GM12878 (cell line): ENCODE measurements at regions not wholly inside any gene's neighbourhood (a gene's known extent, or its start where the extent isn't known, plus 50 kb on each side); places are given as distances from the start of the nearest gene placed in this dataset.

Source experiments
- ATAC-seq: fragments of 200-7000 bp; cut with Tn5 transposase; 3 replicates; pipeline ENCODE4 v1.9.1; 2020; ENCODE audit warnings: mild to moderate bottlenecking, moderate library complexity
- BruUV-seq: library from RNA; stranded (reverse); fragments of 400-500 nt; replicated peaks from 2 replicates; lab custom pipeline; 2021; lab: Mats Ljungman, UMichigan
- CTCF ChIA-PET: fragments of 300-600 bp; sonication (Branson Sonifier 250); formaldehyde crosslinking; extraction: SDS; loops from one replicate; lab custom pipeline; 2021; ENCODE audit warnings: inconsistent platforms; lab: Yijun Ruan, JAX
- POLR2A ChIA-PET: fragments of 350-600 bp; formaldehyde crosslinking; extraction: SDS; loops from one replicate; lab custom pipeline; 2021; ENCODE audit warnings: inconsistent platforms; lab: Charles Lee
- RAD21 ChIA-PET: fragments of 300-600 bp; sonication (Branson Sonifier 250); formaldehyde crosslinking; loops from one replicate; lab custom pipeline; 2023; ENCODE audit warnings: antibody characterized with exemption; ENCODE audit not compliant: unreplicated experiment; lab: Charles Lee
- SMC1A ChIA-PET: fragments of 300-600 bp; sonication (Branson Sonifier 250); formaldehyde crosslinking; loops from one replicate; lab custom pipeline; 2023; ENCODE audit not compliant: unreplicated experiment, uncharacterized antibody; lab: Charles Lee
- DNase-seq: peaks from one replicate; pipeline ENCODE4 v3.0.0-alpha.2; 2011; ENCODE audit warnings: low read depth, low spot score
- FAIRE-seq: peaks from 3 replicates; lab custom pipeline; 2011; peaks lifted over from hg19 to GRCh38; lab: Jason Lieb, UNC
- H2AFZ ChIP-seq: 2 replicates; pipeline ENCODE4 v1.6.0; 2011; ENCODE audit warnings: low read depth, low read length, control low read depth; ENCODE audit not compliant: control insufficient read depth
- H3K27ac ChIP-seq: 2 replicates; pipeline ENCODE4 v1.5.1; 2011; ENCODE audit warnings: control low read depth; ENCODE audit not compliant: control insufficient read depth, insufficient read depth
- H3K27me3 ChIP-seq, 2 experiments: replicated peaks in 1 of 2; 2 replicates each; pipeline versions ENCODE4 v1.6.0 to v1.6.1; 2011; ENCODE audit warnings: low read length in 1 of 2; ENCODE audit not compliant: control insufficient read depth in 2 of 2, insufficient read depth in 2 of 2
- H3K36me3 ChIP-seq, 2 experiments: 2 replicates each; pipeline ENCODE4 v1.5.1; 2011; ENCODE audit warnings: low read length in 1 of 2; ENCODE audit not compliant: control insufficient read depth in 2 of 2, insufficient read depth in 2 of 2
- H3K4me1 ChIP-seq: 2 replicates; pipeline ENCODE4 v1.6.1; 2011; ENCODE audit warnings: mild to moderate bottlenecking, low read length, moderate library complexity, mixed read lengths; ENCODE audit not compliant: control insufficient read depth, insufficient read depth
- H3K4me2 ChIP-seq: 2 replicates; pipeline ENCODE4 v1.6.0; 2011; ENCODE audit warnings: control low read depth; ENCODE audit not compliant: control insufficient read depth, insufficient read depth
- H3K4me3 ChIP-seq: fragments of 200-600 bp; sonication (generic); 2 replicates; pipeline ENCODE4 v1.5.1; 2016
- H3K79me2 ChIP-seq: 2 replicates; pipeline ENCODE4 v1.6.0; 2011; ENCODE audit warnings: low read length; ENCODE audit not compliant: control insufficient read depth, insufficient read depth
- H3K9ac ChIP-seq: 2 replicates; pipeline ENCODE4 v1.8.0; 2011; ENCODE audit warnings: low read length, control low read depth, mixed read lengths; ENCODE audit not compliant: control insufficient read depth, insufficient read depth
- H3K9me3 ChIP-seq: replicated peaks from 3 replicates; pipeline ENCODE4 v1.5.1; 2011; ENCODE audit warnings: mild to moderate bottlenecking, low read length; ENCODE audit not compliant: control insufficient read depth, insufficient read depth
- H4K20me1 ChIP-seq: 2 replicates; pipeline ENCODE4 v1.6.0; 2011; ENCODE audit not compliant: control insufficient read depth, insufficient read depth
- BCLAF1 ChIP-seq: fragments of 450-650 bp; IDR thresholded peaks from 2 replicates; pipeline ENCODE4 v1.6.1; 2017; ENCODE audit warnings: antibody characterized with exemption, mild to moderate bottlenecking, moderate library complexity
- CHD1 ChIP-seq: IDR thresholded peaks from 2 replicates; pipeline ENCODE4 v1.6.1; 2012; ENCODE audit warnings: low read depth, low read length, improper control_type of control experiment
- CREB1 ChIP-seq: IDR thresholded peaks from 2 replicates; pipeline ENCODE4 v1.6.1; 2012; ENCODE audit warnings: low read depth, mild to moderate bottlenecking, inconsistent platforms
- E2F8 ChIP-seq: fragments of 450-650 bp; IDR thresholded peaks from 2 replicates; pipeline ENCODE4 v1.6.1; 2018; ENCODE audit warnings: mild to moderate bottlenecking, low read depth, moderate library complexity; ENCODE audit not compliant: partially characterized antibody
- IKZF2 ChIP-seq, 2 experiments: fragments of 450-650 bp; IDR thresholded peaks; 2 replicates each; pipeline ENCODE4 v1.6.1; 2017; ENCODE audit warnings: mild to moderate bottlenecking in 2 of 2, moderate library complexity in 2 of 2
- KAT2A ChIP-seq: conservative IDR thresholded peaks from 2 replicates; pipeline ENCODE4 v1.6.1; 2011; ENCODE audit warnings: low read depth, low read length; ENCODE audit not compliant: control insufficient read depth
- MEF2B ChIP-seq: fragments of 450-650 bp; IDR thresholded peaks from 2 replicates; pipeline ENCODE4 v1.6.1; 2018; ENCODE audit warnings: mild to moderate bottlenecking, moderate library complexity; ENCODE audit not compliant: partially characterized antibody, poor library complexity, severe bottlenecking
- PML ChIP-seq: IDR thresholded peaks from 2 replicates; pipeline ENCODE4 v1.6.1; 2012; ENCODE audit warnings: low read length, inconsistent platforms
- POLR2A ChIP-seq: IDR thresholded peaks from 2 replicates; pipeline ENCODE4 v1.6.1; 2011; ENCODE audit warnings: low read depth, mild to moderate bottlenecking, low read length
- RFX5 ChIP-seq: IDR thresholded peaks from 2 replicates; pipeline ENCODE4 v1.6.1; 2011; ENCODE audit warnings: low read depth, low read length, improper control_type of control experiment
- SIX5 ChIP-seq: IDR thresholded peaks from 2 replicates; pipeline ENCODE4 v1.6.1; 2011; ENCODE audit warnings: mild to moderate bottlenecking, low read depth, low read length, moderate library complexity; ENCODE audit not compliant: severe bottlenecking
- SRF ChIP-seq, 2 experiments: IDR thresholded peaks; 2 replicates each; pipeline ENCODE4 v1.6.1; 2011; ENCODE audit warnings: low read depth in 2 of 2, low read length in 2 of 2, mild to moderate bottlenecking in 1 of 2, moderate library complexity in 1 of 2
- SUPT20H ChIP-seq: IDR thresholded peaks from 2 replicates; pipeline ENCODE4 v1.6.1; 2011; ENCODE audit warnings: low read depth, mild to moderate bottlenecking, low read length, moderate library complexity, borderline replicate concordance; ENCODE audit not compliant: control insufficient read depth
- ZNF592 ChIP-seq: fragments of 450-650 bp; IDR thresholded peaks from 2 replicates; pipeline ENCODE4 v1.6.1; 2017; ENCODE audit warnings: mild to moderate bottlenecking, moderate library complexity
- WGBS: methylation state at CpG from one replicate; pipeline ENCODE4 v1.1.6; 2016; ENCODE audit warnings: low lambda C conversion rate; ENCODE audit not compliant: insufficient replicate concordance, insufficient coverage; ENCODE audit errors: missing lambda C conversion rate; 5-methylcytosine and 5-hydroxymethylcytosine counted together
- in situ Hi-C: fragments of 300-500 bp; cut with MboI; formaldehyde crosslinking; loops from 9 replicates; pipeline ENCODE4 v1.14.3; 2018; ENCODE audit warnings: mixed read lengths
- intact Hi-C: fragments of 100-400 bp; cut with micrococcal nuclease; formaldehyde crosslinking; loops from one replicate; pipeline ENCODE4 v1.14.2; 2022; ENCODE audit not compliant: unreplicated experiment

DNA sequence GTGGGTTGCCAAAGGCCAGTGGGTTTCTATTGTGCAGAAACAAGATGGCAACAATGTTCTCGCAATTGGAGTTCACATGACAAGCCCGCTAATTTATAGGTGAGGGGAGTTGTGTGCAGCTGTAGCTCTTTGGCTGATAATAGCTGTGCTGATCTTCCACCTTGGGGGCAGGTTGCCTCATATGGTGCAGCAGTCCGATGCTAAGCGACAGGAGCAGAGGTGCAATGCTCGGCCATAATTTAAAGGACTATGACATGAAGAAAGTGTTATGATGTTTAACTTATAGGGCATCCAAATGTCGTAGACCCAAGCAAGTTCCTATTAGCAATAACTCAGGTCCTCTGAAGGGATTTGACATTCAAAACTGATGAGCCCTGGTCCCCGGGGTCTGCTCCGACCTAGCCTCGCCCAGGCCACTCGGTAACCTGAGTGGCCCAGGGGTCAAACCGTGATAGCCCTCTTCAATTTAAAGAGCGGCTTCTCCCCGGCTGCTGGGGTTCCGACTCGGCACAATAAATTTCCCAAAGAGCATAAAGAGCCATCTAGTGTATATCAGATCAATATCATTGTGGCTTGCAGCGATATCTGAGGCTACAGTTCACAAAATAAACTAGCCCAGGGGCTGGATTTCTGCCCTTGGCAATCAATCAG is 724.0 kb downstream of the IRX1 start (continued):
- TF ChIP-seq BCLAF1 (no peak), SIX5 (no peak), SUPT20H (no peak)

GRCh38 chr5:4330327-4330726 is 734.7 kb downstream of the IRX1 start:
- Histone ChIP-seq H3K4me1 (no peaks in the 10 kb centered on the region), H3K79me2 (no peaks in the 10 kb centered on the region), H3K27me3 (no peaks in the 10 kb centered on the region), H3K36me3 (no peaks in the 10 kb centered on the region), H3K9ac (no peak overlapping the region), H4K20me1 (no peaks in the 10 kb centered on the region), H3K9me3 (no peaks in the 10 kb centered on the region), H3K4me2 (no peak overlapping the region), H3K4me3 (no peak overlapping the region), H2AFZ (no peak overlapping the region), H3K27ac (no peak overlapping the region)
- in situ Hi-C loops = no loop called here
- ChIA-PET RAD21 (no interaction called here), SMC1A (no interaction called here), CTCF (no interaction called here), POLR2A (no interaction called here)
- intact Hi-C loops = no loop called here
- BruUV-seq = no TSS peak
- no peak for ATAC-seq
- 0% methylated on average over 2 of the region's 2 CpGs for WGBS
- no peak for FAIRE-seq
- DNase-seq = no peak
- TF ChIP-seq RFX5 (no peak), CREB1 (no peak), IKZF2 (IDR thresholded peaks at IDR 0.05) (no peak), ZNF592 (no peak), KAT2A (no peak), POLR2A (no peak), SRF (IDR thresholded peaks at IDR 0.05; ENCODE audit: low read depth in 2 of 2, low read length in 2 of 2) (no peak), MEF2B (no peak), E2F8 (no peak), PML (no peak), CHD1 (no peak)
